NCI-H345 (cell line): ENCODE measurements at regions not wholly inside any gene's neighbourhood (a gene's known extent, or its start where the extent isn't known, plus 50 kb on each side); places are given as distances from the start of the nearest gene placed in this dataset.
"Not testable (repeated sequence)": the region's sequence is repeated elsewhere in the genome, so short reads cannot be mapped to it uniquely, and the experiment has no call there.

Experiments
- DNase-seq: peaks from one replicate; lab custom pipeline; 2025; lab: John Stamatoyannopoulos, UW

DNA sequence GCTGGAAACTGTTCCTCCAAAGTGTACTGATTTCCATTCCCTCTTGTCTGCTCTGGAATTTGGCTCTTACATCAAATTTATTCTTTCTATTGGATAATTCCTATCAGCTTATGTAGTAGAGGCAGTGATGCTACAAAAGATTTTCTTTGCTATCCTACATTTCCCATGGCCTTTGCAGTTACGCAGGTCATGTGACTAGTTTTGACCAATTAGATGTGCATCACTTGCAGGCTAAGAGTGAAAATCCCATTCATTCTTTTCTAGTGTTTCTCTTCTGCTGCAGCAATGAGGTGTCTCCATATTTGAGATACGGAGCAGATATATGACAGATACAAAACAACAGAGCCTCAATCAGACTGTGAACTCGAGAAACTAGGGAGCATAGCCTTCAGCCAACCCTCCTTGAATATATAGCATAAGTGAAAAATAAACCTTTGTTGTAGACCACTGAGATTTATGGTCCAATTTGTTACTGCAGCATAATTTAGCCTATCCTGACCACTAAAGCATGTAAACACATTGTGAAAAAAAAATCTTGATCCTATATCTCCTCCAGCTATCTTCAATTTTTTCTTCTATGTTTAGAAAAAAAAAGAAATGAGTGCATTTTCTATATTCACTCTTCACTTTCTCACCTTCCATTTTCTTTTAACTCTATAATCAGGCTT lies 102.0 kb downstream of the HNMT start:
- DNase-seq, result no peak

DNA sequence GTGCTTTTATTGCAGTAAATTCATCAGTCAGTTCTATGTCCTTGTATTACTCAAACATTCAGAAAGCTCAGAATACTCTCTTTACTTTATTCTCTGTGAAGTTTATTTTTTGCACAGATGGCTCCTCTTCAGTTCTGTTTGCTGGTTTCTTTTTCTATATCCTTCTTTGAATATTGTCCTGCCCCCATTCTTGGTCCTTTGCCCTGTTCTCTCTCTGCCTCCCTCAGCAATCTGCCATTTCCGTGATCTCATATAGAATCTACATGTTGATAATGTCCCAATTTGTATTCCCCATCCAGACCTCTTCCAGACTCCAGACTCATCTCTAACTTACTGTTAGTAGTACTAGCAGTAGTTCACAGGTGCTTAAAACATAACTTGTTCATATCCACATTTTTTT lies 102.6 kb downstream of the HNMT start:
- DNase-seq, result no peak

DNA sequence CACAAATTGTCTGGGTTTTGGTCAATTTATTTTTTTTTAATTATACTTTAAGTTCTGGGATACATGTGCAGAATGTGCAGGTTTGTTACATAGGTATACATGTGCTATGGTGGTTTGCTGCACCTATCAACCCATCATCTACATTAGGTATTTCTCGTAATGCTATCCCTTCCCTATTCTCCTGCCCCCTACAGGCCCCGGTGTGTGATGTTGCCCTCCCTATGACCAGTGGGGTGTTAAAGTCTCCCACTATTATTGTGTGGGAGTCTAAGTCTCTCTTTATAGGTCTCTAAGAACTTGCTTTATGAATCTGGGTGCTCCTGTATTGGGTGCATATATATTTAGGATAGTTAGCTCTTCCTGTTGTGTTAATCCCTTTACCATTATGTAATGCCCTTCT lies 104.4 kb downstream of the HNMT start:
- DNase-seq, result not testable (repeated sequence)

DNA sequence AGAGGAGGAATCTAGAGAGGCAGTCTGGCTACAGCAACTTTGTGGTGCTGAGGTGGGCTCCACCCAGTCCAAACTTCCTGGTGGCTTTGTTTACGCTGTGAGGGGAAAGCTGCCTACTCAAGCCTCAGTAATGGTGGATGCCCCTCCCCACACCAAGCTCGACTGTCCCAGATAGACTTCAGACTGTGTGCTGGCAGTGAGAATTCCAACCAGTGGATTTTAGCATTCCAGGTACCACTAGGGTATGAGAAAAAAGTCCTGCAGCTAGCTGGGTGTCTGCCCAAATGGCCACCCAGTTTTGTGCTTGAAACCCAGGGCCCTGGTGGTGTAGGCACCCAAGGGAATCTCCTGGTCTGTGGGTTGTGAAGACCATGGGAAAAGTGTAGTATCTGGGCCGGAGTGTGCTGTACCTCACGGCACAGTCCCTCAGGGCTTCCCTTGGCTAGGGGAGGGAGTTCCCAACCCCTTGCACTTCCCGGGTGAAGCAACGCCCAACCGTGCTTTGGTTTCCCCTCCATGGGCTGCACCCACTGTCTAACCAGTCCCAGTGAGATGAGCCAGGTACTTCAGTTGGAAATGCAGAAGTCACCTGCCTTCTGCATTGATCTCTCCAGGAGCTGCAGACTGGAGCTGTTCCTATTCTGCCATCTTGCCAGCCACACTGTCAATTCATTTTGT lies 106.9 kb downstream of the HNMT start:
- DNase-seq, result peak; percentile 87

DNA sequence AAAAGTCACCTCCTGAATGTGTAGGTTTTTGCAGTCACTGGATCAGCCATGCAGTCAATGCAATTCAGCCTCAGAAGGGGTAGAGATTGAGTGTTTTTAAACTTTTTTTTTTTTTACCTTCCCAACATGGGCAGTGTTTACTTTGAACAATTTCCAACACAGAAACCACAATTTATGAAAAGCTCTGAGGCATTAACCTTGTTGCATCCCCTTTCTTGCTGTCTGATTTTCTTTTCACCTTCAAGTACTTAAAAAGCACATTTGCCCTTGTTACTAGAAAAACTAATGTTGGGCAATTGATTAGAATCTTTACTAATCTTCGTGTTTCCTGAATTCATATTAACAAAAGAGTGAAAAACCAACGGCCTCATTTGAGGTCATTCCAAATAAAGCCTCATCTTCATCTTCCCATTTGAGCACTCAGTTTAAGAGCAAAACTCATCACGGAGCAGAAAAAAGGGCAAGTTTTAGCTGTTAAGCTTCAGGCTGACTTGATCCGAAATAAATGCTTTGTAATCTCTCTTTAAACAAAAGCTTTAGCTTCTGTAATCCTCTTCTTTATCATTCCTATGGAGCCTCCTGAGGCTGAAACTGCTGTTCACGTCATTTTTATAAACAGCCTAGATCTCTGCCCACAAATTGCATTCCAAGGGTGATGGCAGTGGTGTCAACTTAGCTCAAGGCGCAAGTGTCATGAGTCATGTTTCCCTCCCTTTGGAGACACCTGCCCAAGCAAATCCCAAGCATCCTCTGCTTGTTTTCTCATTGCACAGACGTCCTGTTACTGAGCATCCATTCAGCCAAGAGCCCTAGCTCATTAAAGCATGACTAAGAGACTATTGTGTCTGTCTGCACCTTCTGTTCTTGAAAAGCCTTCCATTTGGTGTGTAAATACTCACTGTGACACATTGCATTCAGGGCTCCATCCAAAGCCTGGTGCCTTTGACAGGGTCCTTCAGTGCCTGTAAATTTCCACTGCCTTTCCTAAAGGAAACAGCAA lies 107.7 kb downstream of the HNMT start:
- DNase-seq, result peak; percentile 94

DNA sequence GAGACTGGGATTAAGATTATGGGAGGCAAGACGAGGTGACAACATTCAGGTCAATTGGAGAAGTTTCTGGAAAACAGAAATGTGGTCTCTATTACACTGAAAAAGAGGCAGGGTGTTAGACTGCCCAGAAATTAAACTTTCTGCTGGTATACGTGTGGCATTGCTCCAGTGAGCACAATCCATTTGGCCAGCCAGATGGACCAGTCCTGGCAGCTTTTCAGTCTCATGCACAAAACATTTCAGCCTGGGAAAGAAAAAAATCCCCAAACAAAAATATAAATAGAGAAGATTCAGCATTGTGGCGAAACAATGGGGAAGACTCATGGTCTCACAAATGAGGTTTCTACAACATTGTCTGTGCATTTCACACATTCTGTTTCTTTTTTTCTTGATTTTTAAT lies 113.9 kb downstream of the HNMT start:
- DNase-seq, result no peak

DNA sequence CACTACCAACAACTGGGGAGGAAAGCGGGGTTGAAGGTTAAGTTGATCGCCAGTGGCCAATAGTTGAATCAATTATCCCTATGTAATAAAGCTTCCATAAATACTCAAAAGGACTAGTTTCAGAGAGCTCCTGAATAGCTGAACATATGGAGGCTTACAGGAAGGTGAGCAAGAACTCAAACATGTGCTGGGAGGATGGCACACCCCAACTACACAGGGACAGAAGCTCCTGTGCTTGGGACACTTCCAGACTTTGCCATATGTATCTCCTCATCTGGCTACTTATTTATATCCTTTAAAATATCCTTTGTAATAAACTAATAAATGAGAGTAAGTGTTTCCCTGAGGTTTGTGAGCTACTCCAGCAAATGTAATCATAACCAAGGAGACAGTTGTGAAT lies 115.7 kb downstream of the HNMT start:
- DNase-seq, result no peak

DNA sequence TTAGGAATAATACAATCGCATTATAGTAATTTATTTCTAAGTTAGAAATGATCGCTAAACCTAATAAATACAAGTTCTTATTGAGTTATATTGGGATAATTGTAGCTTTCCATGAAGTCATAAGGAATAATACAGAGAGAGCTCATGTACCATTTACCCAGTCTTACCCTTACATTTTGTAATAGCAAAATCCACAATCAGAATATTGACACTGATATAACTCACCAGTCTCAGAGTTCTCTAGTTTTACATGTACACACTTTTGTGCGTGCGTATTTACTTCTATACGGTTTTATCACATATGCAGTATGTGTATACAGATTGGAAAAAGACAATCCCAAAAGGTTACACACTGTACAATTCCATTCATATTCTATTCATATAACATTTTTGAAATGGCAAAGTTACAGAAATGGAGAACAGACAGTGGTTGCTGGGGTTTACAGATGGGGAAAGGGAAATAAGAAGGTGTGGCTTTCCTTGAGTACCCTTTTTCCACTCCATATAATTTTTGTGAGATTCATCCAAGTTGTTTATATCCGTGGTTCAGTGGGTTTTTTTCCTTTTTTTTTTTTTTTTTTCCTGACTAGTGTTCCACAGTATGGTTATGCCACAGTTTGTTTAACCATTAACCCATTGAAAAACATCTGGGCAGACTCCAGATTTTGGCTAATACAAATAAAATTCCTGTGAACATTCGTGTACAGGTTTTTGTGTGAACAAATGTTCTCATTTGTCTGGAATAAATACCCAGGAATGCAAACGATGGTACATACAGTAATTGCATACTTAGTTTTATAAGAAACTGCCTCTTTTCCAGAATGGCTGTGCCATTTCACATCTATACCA lies 117.2 kb downstream of the HNMT start:
- no peak for DNase-seq

DNA sequence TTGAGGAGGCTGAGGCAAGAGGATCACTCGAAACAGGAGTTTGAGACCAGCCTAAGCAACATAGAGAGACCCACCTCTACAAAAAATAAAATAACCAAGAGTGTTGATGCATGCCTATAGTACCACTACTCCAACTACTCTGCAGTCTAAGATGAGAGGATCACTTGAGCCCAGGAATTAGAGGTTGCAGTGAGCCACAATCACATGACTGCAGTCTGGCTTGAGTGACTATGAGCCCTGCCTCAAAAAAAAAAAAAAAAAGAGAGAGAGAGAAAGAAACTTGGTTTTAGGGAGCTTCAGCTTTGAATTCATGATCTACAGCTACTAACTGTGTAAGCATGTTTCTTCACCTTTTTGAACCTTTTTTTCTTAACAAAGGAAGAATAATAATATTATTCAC lies 119.9 kb downstream of the HNMT start:
- no peak for DNase-seq

DNA sequence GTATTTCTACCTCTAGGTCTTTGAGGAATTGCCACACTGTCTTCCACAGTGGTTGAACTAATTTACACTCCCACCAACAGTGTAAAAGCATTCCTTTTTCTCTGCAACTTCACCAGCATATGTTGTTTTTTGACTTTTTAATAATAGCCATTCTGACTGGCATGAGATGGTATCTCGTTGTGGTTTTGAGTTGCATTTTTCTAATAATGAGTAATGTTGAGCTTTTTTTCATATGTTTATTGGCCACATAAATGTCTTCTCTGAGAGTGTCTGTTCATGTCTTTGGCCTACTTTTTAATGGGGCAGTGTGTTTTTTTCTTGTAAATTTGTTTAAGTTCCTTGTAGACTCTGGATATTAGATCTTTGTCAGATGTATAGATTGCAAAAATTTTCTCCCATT lies 121.2 kb downstream of the HNMT start:
- not testable (repeated sequence) for DNase-seq

DNA sequence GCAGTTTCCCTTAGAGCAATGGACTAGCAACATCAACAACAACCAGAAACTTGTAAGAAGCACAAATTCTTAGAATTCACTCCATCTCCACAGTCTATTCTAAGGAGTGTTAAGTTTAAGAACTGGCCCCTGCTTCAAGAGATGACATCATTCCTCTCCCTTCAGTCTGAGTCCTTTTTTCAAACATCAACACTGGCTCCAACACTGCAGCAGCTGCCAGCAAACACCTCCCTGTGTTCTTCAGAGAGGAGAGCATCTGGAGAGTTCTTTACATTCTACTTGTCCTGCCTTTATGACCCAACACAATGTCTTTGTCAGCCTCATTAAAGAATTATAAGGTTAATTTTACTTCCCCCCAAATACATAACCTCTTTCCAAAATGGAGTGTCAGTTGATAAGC lies 122.3 kb downstream of the HNMT start:
- no peak for DNase-seq

DNA sequence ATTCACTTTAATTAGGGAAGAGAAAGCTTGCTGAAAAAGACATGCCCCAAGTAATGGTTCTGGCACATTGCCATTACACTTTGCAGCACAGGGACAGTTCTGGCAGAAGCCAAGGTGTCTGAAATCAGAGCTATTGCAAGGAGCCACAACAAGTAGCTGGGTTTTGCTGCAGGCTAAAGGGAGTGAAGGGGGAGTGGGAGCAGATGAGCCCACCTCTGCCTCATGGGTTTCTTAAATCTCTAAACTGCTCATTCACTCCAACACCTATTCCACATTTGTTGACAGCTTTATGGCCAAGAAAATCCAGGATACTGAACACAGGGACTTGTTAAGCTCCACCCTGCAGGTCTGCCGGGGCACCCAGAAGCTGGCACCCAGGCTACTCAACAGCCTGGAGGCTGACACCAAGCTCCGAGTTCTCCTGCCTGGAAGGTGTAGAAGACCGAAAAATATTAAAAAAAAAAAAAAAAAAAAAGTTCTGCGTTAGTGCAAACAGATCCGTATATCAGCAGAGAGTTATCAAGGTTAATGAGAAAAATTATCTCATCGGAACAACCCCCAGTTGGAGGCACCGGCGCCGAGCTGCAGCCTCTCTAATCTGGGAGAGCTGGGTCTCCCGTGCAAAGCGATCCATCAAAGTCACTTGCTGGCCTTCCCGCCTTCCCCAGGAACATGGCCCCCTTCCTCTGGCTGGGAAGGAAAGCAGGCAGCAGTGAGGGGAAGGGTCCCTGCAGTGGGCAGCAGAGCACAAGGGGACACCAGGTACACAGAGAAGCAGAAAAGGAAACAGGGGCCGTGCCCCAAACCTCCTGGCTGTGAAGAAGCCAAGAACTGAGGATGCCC lies 123.7 kb downstream of the HNMT start:
- peak; percentile 55 for DNase-seq

DNA sequence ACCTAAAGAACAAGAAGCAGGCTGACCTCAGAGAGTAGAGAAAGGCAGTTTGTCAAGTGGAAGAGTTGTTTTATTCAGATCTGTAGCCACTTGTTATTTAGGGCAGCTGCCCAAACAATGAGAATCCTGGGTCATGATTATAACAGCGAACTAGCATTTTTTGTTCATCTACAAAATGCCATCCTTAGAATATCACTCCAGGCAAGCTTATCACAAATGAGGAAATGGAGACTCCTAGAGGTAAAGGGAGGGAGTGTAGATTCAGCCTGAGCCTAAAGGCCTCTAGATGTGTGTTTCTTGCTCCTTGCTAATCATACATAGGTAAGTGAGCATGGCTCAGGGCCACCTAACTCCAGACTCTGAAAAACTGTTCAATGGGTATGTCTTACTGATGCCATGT lies 126.1 kb downstream of the HNMT start:
- peak; percentile 3 for DNase-seq

DNA sequence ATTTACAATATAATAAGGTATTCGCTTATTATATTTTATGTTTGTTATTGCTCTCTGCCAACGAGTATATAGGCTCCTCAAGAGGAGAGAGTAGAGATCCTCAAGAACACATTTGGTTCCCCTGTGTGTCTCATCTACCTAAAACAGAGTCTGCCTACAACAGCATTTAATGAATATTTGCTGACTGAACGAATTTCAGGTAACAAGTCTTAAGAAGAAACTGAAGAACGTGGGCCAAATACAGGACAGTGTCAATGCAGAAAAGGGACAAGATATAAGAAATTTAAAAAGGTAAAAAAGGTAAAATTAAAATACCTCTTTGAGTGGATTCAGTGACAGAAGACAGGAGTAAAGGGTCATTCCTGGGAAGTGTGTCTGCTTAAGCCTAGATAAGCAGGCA lies 129.2 kb downstream of the HNMT start:
- DNase-seq, result no peak

DNA sequence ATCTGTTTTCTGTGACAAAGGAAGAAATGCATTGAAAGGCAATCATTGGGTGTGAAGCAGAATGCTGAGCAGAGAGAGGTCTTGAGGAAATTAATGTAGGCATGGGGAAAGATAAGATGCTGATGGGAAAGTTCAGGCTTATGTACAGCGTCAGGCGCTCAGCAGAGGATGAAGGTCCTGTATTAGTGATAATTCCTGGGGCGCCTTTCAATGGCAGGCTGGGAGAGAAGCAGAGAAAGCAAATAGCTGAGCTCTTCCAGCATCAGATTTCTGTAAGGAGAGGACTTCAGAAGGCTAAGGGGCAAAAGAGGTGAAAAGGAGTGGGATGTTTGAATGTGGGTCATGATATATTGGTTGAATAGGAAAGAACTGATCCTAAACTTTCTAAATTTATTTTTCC lies 129.8 kb downstream of the HNMT start:
- no peak for DNase-seq

DNA sequence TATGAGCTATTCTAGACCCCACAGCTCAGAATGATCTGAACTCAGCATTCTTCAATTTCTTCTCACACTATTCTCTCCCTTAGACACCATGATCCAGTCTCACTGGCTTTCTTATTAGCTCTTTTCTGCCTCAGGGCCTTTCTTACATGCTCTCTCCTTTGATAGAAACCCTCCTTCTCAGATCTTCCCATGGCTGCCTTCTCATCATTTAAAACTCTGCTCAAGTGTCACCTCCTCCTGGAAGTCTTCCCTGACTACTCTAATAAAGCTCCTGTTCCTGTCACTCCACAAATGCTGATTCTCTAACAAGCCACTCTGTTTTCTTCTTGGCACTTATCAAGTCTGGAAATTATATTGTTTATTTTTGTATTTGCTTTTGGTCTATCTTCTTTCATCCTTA lies 131.1 kb downstream of the HNMT start:
- DNase-seq, result no peak

DNA sequence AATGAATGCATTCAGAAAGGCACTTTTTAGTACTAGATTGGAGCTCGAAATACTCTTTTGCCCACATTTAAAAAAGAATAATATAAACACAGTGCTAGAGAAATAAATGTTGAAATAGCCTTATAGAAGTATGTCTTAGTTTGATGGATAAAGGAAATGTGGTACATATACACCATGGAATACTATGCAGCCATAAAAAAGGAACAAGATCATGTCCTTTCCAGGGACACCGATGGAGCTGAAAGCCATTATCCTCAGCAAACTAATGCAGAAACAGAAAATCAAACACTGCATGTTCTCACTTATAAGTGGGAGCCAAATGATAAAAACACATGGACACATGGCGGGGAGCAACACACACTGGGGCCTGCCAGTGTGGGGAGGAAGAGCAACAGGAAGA lies 135.0 kb downstream of the HNMT start:
- DNase-seq, result not testable (repeated sequence)

DNA sequence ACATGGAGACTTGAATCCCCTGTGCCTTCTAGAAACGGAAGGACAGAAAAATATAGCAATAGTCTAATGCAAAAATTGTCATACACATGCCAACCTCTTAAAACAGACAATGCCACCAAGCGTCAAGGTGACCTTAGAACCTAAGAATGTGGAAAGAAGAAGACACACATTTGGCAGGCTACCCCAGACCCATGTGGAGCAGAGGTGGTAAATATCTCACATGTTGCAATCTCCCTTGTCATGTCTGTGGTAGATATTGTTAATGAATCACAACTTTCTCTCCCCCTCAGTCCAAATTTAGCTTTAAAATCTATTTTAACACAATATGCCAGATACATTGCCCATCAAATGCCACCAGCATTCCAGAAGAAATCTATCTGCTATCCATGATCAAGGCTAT lies 137.4 kb downstream of the HNMT start:
- DNase-seq, result no peak

DNA sequence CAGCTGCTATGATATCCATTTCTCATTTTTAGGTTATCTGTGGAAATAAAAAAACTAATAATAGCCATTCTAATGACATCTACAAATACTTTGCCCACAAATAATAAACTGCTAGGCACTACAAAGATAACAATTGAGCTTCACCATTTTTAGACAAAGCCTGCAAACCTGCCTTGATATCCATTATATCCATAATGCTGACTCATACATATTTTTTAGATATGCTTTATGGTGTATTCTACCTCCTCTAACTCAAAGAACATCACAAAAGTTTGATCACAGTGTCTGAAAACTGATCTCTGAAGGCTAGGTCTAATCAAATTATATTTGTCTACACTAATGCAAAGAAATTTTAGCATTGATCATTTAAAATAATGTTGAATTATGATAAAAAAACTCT lies 138.4 kb downstream of the HNMT start:
- no peak for DNase-seq

DNA sequence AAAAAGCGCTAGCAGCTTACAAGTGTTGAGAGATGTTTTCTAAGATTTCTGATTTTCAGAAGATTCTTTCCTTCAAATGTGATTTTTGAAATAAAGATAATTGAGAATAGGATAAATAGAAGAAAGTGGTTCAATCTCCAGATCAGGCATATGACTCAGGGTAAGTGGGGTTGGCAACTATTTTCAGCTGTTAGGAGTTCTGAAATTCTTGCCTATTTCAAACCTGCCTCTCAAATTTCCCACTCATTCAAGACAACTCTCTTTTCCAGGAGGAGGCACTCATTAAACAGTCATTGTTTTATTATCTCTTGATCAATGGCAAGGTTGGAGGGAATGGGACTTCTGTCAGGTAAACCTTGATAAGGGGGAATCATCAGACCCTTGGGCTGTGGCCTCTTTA lies 138.9 kb downstream of the HNMT start:
- no peak for DNase-seq

DNA sequence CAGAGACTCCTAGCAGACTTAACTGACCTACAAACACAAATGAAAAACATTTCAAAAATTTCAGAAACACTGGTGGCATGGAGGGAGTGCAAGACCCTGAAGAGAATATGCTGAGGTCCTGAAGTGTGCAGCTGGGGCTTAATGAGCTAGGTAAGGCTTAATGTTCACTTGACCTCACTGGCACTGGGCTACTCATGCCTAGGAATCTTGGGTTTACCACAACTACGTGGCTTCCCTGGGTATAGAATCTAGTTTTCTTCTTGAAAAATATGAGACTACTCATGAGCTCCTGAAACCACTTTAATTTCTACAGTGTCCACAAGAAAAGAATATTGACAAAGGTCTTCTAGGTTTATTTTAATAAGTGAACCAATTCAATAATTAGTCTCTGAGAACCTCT lies 139.8 kb downstream of the HNMT start:
- DNase-seq, result no peak
